HFFc6 (cell line): ENCODE measurements at regions not wholly inside any gene's neighbourhood (a gene's known extent, or its start where the extent isn't known, plus 50 kb on each side); places are given as distances from the start of the nearest gene placed in this dataset.
"Not testable (repeated sequence)": the region's sequence is repeated elsewhere in the genome, so short reads cannot be mapped to it uniquely, and the experiment has no call there.

Experiments used
- DNase-seq: peaks from one replicate; pipeline ENCODE4 v3.0.0-alpha.2; 2018
- H3K27ac Mint-ChIP-seq: 2 replicates; pipeline ENCODE4 v1.8.0; 2020; ENCODE audit warnings: mild to moderate bottlenecking, mixed read lengths
- H3K27me3 Mint-ChIP-seq: 2 replicates; pipeline ENCODE4 v1.8.0; 2021; ENCODE audit warnings: mild to moderate bottlenecking, moderate library complexity, mixed read lengths; ENCODE audit not compliant: insufficient read depth
- H3K36me3 Mint-ChIP-seq: 2 replicates; pipeline ENCODE4 v1.8.0; 2021; ENCODE audit warnings: low read depth, mixed read lengths
- H3K4me1 Mint-ChIP-seq: 2 replicates; pipeline ENCODE4 v1.8.0; 2020; ENCODE audit warnings: low read depth, mixed read lengths
- H3K4me3 Mint-ChIP-seq: 2 replicates; pipeline ENCODE4 v1.8.0; 2020; ENCODE audit warnings: mild to moderate bottlenecking, moderate library complexity, mixed read lengths
- H3K9me3 Mint-ChIP-seq: 2 replicates; pipeline ENCODE4 v1.8.0; 2020; ENCODE audit warnings: mild to moderate bottlenecking, mixed read lengths
- TF ChIP-seq, protein P1 (sequence below): fragments of 200-600 bp; sonication (generic); IDR thresholded peaks from 2 replicates; pipeline ENCODE4 v1.5.0; 2021; ENCODE audit warnings: antibody characterized with exemption, mild to moderate bottlenecking

DNA sequence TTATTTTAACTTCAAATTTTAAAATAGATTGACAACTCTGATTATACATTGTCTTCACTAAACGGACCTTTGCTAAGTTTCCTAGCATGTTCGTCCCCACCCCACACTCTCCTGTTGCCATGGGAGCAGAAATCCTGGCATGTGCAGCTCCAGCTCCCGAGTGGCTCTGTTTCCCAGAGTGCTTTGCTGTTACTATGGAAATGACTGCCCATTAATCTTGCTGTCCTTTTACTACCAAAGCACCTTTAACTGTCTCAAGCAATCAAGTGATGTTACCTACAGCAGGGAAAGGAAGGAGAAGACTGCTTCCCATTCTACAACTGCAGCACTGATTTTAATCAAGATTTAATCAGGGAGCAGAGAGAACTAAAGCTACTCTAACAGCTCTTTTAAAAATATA lies 212.0 kb upstream of the KIF2A start:
- H3K27me3 Mint-ChIP-seq, result peaks cover 2% of the 10 kb centered on the region; the same call in 1 of the 2 replicates
- TF ChIP-seq, protein P1, sequence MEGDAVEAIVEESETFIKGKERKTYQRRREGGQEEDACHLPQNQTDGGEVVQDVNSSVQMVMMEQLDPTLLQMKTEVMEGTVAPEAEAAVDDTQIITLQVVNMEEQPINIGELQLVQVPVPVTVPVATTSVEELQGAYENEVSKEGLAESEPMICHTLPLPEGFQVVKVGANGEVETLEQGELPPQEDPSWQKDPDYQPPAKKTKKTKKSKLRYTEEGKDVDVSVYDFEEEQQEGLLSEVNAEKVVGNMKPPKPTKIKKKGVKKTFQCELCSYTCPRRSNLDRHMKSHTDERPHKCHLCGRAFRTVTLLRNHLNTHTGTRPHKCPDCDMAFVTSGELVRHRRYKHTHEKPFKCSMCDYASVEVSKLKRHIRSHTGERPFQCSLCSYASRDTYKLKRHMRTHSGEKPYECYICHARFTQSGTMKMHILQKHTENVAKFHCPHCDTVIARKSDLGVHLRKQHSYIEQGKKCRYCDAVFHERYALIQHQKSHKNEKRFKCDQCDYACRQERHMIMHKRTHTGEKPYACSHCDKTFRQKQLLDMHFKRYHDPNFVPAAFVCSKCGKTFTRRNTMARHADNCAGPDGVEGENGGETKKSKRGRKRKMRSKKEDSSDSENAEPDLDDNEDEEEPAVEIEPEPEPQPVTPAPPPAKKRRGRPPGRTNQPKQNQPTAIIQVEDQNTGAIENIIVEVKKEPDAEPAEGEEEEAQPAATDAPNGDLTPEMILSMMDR, result no peak
- no peaks in the 10 kb centered on the region for H3K36me3 Mint-ChIP-seq
- H3K27ac Mint-ChIP-seq, result no peak overlapping the region
- H3K4me1 Mint-ChIP-seq, result 0 out of 2 replicates have a peak, but pooled peaks cover 9% of the 10 kb centered on the region
- H3K4me3 Mint-ChIP-seq, result peak overlapping the region; percentile 58
- peak; percentile 4 for DNase-seq
- H3K9me3 Mint-ChIP-seq, result no peaks in the 10 kb centered on the region

DNA sequence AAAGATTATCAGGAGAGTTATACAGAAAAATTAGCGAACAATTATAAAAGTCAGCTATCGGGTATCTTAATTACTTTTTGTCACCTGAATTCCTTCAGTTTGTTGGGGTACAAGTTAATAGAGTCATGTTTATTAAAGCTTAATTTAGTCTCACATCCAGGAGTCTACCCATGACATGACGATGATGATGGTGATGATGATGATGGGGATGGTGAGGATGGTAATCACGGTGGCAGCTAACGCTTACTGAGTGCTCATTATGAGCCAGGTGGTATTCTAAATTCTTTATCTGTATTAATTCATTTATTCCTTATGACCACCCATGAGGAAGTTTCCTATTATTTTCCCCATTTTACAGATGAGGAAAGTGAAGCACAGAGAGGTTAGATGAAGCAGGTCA lies 208.6 kb upstream of the KIF2A start:
- Mint-ChIP-seq H3K9me3 (no peaks in the 10 kb centered on the region; the same call in 1 of the 2 replicates), H3K36me3 (no peaks in the 10 kb centered on the region), H3K4me3 (no peak overlapping the region), H3K27ac (no peak overlapping the region), H3K27me3 (peaks cover 2% of the 10 kb centered on the region; the same call in 1 of the 2 replicates), H3K4me1 (0 out of 2 replicates have a peak, but pooled peaks cover 9% of the 10 kb centered on the region)
- TF ChIP-seq, protein P1, result no peak
- no peak for DNase-seq

DNA sequence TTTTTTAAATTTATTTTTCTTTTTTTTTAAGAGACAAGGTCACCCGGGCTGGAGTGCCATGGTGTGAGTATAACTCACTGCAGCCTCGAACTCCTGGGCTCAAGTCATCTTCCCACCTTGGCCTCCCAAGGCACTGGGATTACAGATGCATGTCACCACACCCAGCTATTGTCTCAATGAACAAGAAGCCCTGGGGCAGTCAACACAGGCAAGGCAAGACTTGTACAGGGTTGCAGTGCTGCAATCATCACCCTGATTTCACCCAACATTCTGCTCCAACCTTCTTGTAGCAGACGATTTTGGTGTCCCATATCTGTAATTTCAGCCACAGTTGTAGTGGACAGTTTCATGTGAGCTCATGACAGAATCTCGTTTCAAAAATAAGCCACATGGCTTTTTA lies 205.8 kb upstream of the KIF2A start:
- TF ChIP-seq, protein P1, result no peak
- Mint-ChIP-seq H3K9me3 (peaks cover 4% of the 10 kb centered on the region; the same call in 1 of the 2 replicates), H3K27ac (no peak overlapping the region), H3K27me3 (peaks cover 2% of the 10 kb centered on the region; the same call in 1 of the 2 replicates), H3K36me3 (no peaks in the 10 kb centered on the region), H3K4me3 (no peak overlapping the region), H3K4me1 (no peaks in the 10 kb centered on the region)
- DNase-seq, result no peak

DNA sequence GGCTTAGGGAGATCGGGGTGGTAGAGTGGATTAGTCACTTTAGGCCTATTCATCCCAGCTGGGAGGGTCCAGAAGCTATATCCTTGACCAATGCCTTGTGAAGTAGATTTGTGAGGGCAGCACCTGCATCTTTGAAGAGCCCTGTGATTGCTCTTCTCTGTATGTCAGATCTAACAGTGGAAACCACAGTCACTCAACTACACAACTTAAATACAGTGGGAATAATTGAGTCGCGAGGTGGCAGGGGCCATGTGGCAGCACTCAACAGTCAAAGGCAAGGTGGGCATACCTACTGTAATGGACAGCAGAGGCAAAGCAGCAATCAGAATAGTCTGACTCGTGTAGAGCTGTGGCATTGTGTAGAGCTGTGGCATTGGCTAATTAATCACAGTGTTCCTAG lies 202.1 kb upstream of the KIF2A start:
- H3K27me3 Mint-ChIP-seq, H3K36me3 Mint-ChIP-seq, DNase-seq, H3K4me3 Mint-ChIP-seq, H3K27ac Mint-ChIP-seq, H3K4me1 Mint-ChIP-seq: not testable (repeated sequence)
- H3K9me3 Mint-ChIP-seq, result peaks cover 10% of the 10 kb centered on the region; the same call in 1 of the 2 replicates

DNA sequence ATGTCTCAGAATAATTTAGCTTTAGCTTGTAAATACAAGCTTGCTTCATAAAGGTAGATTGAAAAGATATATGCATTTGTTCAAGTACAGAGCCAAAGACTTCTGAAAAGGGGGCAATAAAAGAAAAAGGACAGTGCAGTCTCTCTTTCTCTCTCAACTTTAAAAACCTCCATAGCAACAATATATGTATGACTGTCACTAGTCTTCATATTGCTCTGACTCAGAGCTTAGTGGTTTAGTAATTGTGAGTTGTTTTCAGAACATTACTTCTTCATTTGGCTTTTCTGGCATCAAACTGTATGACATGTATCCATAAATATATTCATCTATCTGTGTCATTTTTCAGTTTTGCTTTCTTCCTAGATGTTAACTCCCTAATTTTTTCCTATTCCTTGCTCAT lies 194.6 kb upstream of the KIF2A start:
- no peaks in the 10 kb centered on the region for H3K4me1 Mint-ChIP-seq
- H3K27ac Mint-ChIP-seq, result no peak overlapping the region
- TF ChIP-seq, protein P1, result no peak
- no peak overlapping the region for H3K4me3 Mint-ChIP-seq
- no peaks in the 10 kb centered on the region for H3K36me3 Mint-ChIP-seq
- DNase-seq, result no peak
- H3K27me3 Mint-ChIP-seq, result peaks cover 3% of the 10 kb centered on the region
- no peaks in the 10 kb centered on the region for H3K9me3 Mint-ChIP-seq

DNA sequence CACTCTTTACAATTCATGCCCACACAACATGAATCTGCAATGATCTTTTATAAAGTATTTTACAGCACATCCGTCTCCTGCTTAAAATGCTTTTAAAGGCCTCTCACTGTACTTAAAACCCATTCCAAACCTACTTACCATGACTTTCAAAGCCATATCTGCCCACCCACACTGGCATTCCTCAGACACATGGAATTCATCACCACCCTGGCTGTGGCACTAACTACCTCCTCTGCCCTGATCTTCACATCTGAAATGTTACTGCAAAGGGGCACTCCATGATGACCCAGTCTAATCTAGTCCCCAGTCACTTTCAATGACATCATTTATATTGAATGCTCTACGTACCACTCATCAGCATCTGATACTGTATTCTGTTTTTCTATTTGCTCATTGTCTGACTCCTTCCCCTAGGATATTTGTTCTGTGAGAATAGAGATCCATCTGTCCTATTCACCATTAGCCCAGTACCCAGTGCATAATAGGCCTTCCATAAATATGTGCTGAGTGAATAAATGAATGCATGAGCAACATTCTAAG lies 193.2 kb upstream of the KIF2A start:
- TF ChIP-seq, protein P1, result no peak
- Mint-ChIP-seq H3K36me3 (no peaks in the 10 kb centered on the region), H3K27ac (no peak overlapping the region), H3K4me1 (no peaks in the 10 kb centered on the region), H3K27me3 (peaks cover 3% of the 10 kb centered on the region), H3K4me3 (no peak overlapping the region), H3K9me3 (no peaks in the 10 kb centered on the region)
- no peak for DNase-seq
